GM19468 (cell line): ENCODE measurements at regions not wholly inside any gene's neighbourhood (a gene's known extent, or its start where the extent isn't known, plus 50 kb on each side); places are given as distances from the start of the nearest gene placed in this dataset.

Experiments used
- ATAC-seq: cut with Tn5 transposase; IDR thresholded peaks from one replicate; pipeline ENCODE4 v1.9.1; 2021; ENCODE audit warnings: mild to moderate bottlenecking, moderate library complexity, moderate number of reproducible peaks; ENCODE audit not compliant: unreplicated experiment; ENCODE audit errors: extremely low read depth

DNA sequence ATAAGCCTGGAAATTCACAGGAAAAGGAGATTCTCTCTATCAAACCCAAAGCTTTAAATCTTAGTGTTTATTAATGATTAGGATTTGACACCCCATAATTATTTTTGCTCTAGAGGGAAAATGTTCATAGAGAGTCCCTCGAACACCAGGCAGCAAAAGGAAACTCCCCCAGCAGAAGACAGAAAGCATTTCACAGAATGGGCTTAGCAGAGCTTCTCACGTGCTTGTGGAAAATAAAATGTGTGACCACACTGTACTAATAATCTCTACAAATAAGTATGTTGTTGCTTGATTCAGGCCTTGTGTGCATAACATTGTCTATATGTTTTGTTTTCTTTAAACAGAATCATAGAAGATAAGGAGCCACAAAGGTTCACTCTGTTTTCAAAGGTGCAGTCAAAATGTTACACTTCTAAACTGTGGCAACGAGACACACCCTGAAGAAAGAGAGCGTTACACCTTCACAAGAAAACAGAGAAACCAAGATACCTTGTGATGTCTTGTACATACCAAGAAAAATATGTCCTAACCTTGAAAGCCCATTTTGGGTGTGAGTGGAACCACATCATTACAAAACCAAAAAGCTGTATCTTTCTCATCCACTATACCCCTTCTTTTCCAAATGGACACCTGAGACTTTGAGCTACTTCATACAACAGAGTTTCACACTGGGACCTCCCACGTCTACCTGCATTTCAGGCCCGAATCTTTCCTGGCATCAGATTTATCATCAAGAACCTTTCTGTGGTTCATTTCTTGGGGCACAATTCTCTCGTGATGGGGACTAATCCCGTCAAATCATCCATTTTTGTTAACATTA, 282.5 kb downstream of the ETS1 start:
- ATAC-seq = no peak

DNA sequence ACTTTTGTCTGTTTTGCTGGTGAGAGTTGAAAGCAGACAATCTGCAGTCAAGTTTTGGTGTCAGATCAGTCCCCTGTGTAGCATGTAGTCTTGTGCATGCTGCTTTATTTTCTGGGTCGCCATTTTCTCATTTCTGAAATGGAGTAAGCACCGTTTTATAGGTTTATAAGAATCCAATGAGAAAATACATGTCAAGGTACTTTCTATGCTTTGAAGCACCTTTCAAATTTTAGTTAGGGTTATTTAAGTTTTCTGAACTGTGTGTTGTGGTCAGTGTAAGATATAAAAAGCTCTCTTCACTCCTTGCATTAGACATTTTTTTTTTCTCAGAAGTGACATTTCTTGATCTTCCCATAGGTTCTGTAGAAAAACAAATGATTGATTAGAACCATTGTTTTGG, 283.2 kb downstream of the ETS1 start:
- no peak for ATAC-seq

DNA sequence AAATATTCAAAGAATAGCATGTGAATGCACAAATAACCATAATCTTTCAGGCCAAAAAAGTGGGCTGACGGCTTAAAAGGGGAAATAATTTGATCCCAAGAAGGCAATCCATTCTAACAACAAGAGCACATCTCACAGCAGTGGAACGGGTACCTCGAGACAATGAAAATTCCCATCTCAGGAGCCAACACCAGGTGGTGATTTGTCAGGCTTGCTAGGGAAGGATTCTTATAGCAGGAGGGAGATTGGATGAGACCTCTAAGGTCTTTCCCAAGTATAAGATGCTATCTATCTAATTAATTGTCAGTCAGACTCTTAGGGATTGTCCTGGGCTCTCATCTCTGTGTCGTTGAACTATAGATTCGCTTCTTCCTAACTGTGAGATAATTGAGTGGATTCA, 284.0 kb downstream of the ETS1 start:
- no peak for ATAC-seq

DNA sequence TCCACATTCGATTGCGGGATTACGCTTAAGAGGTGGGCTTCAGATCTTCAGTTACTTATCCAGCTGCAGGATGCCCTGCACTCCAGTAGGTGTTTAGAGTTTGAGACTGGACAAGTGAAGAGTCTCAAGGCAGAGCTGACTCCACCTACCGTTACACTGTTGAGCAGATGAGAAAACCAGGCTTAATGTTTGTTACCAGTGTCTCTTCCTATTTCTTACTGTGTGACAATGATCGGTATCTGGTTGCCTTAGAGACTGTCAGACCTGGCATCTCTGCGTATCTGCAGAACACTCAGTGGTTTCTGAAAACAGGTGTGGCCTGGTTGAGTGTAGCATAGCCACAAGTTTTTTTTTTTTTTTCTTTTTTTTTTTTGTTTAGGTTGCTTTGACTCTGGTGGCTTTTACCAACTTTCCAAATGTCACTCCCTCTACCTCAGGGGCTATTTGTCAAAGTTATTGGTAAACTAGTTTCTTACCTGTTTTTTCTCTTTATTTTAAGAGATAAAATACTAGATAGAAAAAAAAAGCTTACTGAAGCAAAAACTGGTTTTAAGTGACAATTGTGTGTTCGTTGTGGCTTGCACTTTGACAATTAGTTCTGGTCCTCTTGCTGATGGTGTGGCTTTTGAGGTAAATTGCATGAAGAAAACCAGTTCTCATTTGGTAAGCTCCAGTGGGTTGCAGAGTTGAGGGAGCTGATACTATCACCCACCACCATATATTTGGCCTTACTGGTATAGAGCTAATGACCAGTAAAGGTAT, 284.8 kb downstream of the ETS1 start:
- peak; percentile 82 for ATAC-seq

DNA sequence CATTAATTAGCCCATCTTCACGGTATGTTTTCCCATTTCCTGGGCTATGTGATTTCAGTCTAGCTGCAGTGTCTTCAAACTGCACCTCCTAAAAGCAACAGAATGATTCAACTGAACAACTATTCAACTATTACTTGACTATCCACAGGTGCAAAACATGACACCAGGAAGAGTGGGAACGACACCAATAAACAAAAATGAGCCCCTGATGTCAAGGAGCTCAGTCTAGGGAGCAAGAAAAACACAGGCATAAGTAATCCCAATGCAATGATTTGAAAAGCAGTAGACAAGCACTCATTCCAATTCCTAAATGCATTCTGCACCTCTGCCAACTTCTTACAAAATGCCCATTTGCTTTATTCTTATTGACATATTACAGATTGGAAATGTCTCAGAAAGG, 285.6 kb downstream of the ETS1 start:
- ATAC-seq = no peak

DNA sequence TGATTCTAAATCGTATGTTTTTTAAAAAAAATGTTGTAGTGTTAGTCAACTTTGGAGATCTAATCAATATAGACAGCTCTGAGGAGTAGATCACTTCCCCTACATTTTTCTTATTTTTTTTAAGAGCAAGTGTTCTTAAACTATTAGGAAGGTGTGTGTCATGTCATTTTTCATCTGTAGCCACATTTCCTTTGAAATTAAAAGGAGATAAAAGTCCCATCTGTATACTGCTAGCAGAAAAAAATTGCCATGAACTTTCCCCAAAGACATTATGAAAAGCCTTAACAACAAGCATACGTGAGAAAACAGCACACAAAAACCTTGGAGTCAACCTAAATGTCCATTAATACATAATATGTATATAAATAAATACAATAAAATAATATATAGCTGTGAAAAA, 286.6 kb downstream of the ETS1 start:
- no peak for ATAC-seq

DNA sequence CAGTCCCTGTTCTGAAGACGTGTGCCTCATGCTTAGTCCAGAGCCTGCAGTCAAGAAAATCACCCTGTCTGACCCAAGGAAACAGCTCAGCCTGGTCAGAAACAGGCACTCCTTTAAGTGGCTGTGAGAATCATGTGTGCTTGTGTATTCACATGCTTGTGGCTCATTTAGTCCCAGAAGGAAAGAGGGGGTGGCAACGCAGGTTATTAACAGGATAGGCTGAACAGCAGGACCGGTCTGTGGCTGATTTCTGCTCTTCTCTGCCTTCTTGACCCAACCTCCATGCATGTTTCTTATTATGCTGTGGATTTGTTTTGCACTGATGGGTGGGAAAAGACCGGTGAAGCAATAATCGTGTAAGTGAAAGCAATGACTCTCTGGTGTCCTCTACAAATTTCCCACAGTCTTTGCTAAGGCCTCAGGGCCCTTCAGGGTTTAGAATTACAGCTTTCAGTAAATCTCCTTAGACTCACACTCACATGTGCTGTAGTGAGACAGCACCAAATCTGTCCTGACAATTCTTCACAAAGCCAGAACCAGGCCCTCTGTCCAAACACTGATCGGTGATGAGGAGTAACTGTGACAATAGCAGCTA, 288.1 kb downstream of the ETS1 start:
- no peak for ATAC-seq

DNA sequence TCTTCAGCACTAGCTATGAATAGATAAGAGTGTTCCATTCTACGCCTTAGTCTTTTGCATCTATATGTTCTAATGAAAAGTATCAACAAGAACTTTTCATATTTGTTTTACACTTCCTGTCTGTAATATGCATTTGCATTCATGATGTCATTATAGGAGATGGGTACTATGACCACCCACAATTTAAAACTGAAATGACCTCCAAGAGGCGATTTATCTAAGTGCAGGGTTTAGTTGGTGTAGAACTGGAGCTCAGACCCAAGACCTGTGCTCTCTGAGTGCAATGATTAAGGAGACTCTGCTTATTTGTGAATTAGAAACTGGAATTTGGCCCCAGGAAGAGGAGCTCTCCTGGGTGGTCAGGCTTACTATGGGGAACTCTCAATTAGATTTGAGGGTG, 289.1 kb downstream of the ETS1 start:
- no peak for ATAC-seq

DNA sequence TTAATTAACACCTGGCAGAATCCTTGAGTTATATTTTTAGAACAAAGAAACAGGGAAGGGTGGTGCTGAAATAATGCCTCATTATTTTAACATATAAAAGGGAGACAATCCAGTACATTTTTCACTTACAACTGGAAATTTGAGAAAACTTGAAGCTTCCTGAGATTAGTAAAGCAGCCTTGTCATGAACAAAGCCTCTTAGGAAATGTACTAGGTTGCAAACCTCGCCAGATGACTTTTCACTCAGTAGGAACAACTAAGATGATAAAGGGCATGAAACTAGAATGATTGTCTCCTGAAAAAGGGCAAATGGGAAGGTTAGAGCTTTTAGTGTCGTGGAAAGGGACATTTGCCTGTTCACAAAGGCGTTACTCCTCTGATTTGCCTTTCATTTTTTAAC, 289.6 kb downstream of the ETS1 start:
- ATAC-seq = no peak

DNA sequence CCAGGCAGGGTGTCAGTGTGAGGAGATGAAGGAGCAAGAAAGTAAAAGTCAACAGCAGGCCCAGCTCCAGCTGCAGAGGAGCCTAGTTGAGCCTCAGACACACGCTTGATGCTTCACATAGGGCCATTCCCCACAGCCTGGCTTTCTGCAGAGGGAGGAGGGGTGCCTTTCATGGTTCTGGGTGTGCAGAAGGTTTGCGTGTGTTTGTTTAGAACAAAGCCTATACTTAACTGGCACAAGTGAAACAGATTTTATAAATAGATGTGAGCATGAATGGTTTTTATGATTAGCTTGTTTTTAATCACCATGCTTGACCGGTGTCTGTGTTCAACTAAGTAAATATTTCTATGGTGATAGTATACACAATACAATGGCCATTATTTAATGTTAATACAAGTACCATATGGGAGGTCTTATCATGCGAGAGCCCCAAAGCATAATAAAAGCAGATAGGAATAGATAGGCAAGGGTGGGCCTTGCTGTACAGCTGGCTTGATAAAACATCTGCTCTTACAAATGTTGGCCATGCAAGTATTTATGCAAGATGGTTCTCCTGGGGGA, 290.2 kb downstream of the ETS1 start:
- no peak for ATAC-seq

DNA sequence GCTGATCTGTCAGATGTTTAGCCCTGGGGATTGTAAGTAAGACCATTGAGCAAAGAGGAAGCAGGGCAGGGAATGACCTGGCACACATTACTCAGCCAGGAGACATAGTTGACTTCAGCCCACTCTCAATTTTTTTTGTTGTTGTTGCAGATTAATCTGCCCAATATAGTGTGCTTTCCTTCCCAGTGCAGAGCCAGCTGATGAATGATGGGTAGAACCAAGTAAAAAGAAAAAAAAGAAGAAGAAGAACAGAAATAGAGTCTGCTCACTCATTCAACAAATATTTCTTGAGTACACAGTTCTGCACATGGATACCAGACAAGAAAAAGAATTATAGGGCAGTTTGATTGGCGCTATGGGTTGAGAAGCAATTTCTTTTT, 292.7 kb downstream of the ETS1 start:
- no peak for ATAC-seq

DNA sequence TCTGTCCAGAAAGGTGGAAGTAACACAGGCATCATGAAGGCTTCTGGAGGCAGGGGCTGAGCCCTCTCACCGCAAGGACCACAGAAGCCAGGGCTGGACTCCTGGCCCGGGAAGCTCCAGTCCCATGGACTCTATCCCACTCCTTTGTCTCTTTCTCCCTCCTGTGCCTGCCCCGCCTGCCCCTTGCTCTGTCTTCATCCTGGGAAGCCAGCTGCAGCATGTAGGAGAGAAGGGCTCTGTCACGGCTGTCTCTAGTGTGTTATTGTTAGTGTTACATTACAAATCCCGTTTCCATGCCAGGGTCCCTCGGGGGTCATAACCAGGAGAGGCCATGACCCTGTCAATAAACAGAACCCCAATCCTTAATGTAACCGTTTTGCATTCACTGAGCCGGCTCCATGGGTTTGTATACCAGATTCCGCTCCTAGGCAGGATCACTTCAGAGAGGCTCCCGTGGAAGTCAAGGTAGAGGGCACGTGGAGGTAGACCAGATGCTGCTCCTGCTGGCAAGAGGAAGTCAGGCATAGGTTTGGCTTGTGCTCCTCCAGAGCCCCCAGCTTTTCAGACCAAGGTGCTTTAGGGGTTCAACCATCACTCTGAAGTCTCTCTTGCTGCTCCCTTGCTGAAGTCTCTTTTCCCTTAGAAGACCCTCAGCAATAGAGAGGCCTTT, 293.2 kb downstream of the ETS1 start:
- ATAC-seq = no peak

DNA sequence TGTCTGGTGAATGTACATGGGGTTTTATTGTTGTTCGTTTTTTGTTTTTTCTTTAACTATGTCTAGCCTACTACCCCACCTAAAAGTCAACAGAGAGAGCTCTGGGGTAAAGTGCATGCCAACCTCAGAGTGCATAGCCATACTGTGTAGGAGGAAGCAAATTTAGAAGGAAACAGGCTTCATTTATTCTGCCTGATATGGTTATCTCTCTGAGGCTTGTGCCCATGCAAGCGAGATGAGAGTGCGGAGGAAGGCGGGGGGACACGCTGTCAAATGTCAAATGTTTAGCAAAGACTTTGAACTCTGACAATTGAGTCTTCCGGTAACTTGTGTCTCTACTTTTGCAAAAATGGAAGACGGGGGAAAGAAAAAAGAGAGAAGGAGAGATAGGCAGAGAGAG, 295.5 kb downstream of the ETS1 start:
- no peak for ATAC-seq

DNA sequence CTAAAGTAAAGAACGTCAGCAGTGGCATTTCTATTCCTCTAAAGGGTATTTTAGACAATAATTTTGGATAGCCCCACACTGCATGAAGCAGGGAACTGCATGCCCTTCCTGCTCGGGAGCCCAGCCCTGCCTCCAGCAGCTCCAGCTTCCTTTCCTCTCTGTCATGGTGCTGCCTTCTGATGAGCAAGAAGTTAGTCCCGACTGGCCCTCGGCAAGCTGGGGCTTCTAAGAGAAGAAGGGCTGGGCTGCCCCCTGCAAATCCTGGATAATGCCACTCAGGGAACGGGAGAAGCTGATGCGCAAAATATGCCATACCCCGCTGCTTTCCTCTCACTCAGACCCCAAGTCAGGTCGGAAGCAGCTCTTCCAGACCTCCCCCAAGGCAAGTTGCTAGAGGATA, 296.4 kb downstream of the ETS1 start:
- ATAC-seq = no peak

DNA sequence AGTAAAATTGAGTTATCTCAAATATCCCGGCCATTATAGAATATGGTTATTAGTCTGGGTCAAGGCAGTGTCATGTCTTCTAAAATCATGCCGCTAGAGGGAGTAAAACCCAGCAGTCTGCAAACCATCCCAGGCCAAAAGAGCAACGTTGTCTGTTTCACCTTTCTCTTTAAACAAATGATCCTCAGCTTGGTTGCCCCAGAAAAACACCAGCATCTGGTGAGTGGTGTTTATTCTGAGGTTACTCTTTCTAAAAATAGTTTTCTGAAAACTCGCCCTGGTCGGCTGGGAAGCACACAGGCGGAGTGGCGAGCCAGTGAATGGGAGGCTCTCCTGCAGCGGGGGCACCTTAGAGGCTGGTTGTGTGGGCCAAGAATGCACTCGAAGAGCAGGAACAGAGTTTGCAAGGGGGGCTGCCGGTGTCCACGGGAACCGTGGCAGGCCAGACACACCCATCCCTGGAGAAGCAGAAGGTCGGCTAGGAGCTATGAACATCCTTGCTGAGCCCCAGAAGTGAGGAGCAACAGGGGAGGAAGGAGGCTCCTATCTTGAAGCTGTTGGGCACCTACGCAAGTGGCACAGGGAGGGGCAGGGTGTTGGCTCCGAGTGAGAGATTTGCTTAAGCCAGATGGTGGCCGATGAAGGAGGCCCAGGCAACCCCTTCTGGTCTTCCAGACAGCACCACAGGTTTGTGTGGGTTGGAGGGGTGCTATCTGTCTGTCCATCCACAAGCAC, 297.1 kb downstream of the ETS1 start:
- ATAC-seq = peak; percentile 74

DNA sequence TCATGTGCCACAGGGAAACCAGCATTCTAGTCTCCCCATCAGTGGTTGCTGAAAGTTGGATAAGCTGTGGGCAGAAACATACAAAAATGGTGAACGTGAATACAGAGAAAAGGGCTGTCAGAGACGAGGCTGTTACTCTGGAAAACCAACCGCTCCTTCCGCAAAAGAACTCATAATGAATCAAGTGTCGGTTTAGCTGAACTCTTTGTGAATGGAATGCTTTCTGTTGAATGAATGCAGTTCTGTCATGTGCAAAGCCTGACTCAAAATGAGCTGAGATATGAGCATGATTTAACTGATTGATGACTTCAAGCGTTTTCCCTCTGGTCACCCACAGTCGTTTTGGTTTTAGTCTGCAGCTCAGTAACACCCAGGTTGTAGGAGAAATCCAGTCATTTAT, 298.3 kb downstream of the ETS1 start:
- ATAC-seq = no peak

DNA sequence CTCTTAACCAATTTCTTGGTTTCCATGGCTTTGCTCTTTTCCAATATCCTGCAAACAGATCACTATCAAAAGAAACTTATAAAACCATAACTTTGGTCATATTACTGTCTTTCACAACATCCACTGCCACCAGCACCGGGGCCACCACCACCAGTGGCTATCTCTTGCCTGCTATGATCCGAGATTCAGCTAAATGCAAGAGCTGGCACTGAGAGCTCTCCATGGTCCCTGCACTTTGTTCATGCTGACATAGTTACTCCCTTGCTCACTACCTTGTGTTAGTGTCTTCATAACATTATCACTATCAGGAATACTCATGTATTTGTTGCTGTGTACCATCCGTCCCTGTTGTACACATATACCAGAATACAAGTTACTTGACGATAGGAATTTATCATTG, 299.0 kb downstream of the ETS1 start:
- ATAC-seq = no peak

DNA sequence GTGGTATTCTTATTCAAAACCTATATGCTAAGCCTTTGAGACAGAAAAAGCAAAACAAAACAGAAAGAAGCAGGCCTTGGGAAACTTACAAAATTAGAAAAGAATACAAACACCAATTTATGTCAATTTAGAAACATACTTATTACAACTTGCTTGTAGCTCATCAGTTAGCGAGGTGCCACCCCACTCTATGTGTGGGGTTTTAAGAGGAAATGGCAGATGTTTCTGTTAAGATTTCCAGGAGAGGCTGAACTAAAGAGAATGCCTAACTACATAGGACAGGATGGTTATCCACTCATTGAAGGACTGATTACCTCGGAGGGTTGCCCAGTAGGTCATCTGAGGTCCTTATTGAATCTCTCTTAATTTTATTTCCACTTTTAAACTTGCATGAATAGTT, 302.0 kb downstream of the ETS1 start:
- no peak for ATAC-seq

DNA sequence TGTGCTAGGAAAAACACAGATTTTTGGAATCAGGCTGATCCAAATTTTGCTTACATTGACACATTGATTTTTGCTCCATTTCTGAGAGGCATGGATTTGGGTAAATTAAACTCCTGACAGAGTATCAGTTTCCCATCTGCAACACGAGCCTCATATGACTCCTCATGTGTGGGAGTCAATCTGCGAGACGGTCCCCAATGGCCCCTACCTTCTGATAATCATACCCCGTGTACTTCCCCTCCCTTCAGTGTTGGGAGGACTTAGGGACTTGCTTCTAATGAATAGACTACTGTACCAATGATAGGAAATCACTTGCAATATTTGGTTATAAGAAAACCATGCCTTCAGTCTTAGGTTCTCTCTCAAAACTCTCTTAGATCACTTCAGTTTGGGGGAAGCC, 302.7 kb downstream of the ETS1 start:
- ATAC-seq = no peak

DNA sequence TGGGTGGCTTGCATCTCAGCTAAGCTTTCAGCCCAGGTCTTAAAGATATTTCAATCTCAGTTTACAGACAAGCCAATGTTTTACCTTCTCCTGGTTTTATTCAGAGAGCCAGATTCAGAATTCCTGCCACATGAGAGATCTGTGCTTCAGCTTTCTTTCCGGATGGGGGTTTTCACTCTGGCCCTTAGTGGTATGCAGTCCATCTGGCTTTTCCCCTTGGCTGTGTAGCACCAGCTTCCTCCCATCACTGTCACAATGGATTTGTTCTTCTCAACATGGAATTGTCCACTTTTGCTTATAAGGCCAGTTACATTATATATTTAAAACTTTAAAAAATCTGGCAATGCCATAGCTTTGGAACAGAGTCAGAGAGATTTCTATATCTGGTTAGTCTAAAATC, 303.9 kb downstream of the ETS1 start:
- ATAC-seq = no peak
